AG04450 (cell line): ENCODE measurements at regions not wholly inside any gene's neighbourhood (a gene's known extent, or its start where the extent isn't known, plus 50 kb on each side); places are given as distances from the start of the nearest gene placed in this dataset.

Source experiments
- CTCF ChIA-PET: fragments of 300-600, 350-600 bp; formaldehyde crosslinking; extraction: SDS; loops from one replicate; lab custom pipeline; 2022; ENCODE audit warnings: antibody characterized with exemption, inconsistent platforms; lab: Charles Lee
- POLR2A ChIA-PET: fragments of 350-600 bp; formaldehyde crosslinking; extraction: SDS; loops from one replicate; lab custom pipeline; 2021; ENCODE audit warnings: antibody characterized with exemption, inconsistent platforms; lab: Yijun Ruan, JAX
- DNase-seq: peaks from one replicate; pipeline ENCODE4 v3.0.0-alpha.2; 2011; ENCODE audit warnings: low read depth, low spot score
- H3K27ac ChIP-seq: one replicate; pipeline ENCODE4 v1.5.1; 2012; ENCODE audit warnings: low read depth, low read length, control low read depth
- H3K27me3 ChIP-seq: one replicate; pipeline ENCODE4 v1.6.0; 2012; ENCODE audit warnings: low read length; ENCODE audit not compliant: control insufficient read depth, insufficient read depth
- H3K4me3 ChIP-seq: 2 replicates; pipeline ENCODE4 v1.5.1; 2011; ENCODE audit warnings: mild to moderate bottlenecking, low read depth, low read length, control low read depth
- H3K9me3 ChIP-seq: 2 replicates; pipeline ENCODE4 v1.5.1; 2012; ENCODE audit warnings: low read length; ENCODE audit not compliant: control insufficient read depth, insufficient read depth
- CTCF ChIP-seq: IDR thresholded peaks from 2 replicates; pipeline ENCODE4 v1.5.1; 2011; ENCODE audit warnings: low read depth, low read length, control low read depth, inconsistent platforms

- POLR2A ChIA-PET = no interaction called here
These were observed 160.7 kb downstream of the RFC3 start for GRCh38 chr13:33978653-33979052.

GRCh38 chr13:33992881-33993336 is 175.0 kb downstream of the RFC3 start:
- no peaks in the 10 kb centered on the region for H3K27me3 ChIP-seq
- no peak overlapping the region for H3K27ac ChIP-seq
- ChIA-PET POLR2A (no interaction called here), CTCF (no interaction called here)
- no peak overlapping the region for H3K4me3 ChIP-seq
- no peaks in the 10 kb centered on the region for H3K9me3 ChIP-seq
- no peak for TF ChIP-seq CTCF
- DNase-seq = no peak

More at GRCh38 chr13:33978653-33979052, 160.7 kb downstream of the RFC3 start:
- TF ChIP-seq CTCF = no peak
- H3K9me3 ChIP-seq = no peaks in the 10 kb centered on the region
- H3K27ac ChIP-seq = no peak overlapping the region
- DNase-seq = no peak
- no peak overlapping the region for H3K4me3 ChIP-seq
- CTCF ChIA-PET = no interaction called here
- H3K27me3 ChIP-seq = no peaks in the 10 kb centered on the region

GRCh38 chr13:33994198-33994597 is 176.2 kb downstream of the RFC3 start:
- H3K27me3 ChIP-seq = no peaks in the 10 kb centered on the region
- no peak overlapping the region for H3K27ac ChIP-seq
- no peak overlapping the region for H3K4me3 ChIP-seq
- POLR2A ChIA-PET = no interaction called here
- no peak for TF ChIP-seq CTCF
- DNase-seq = no peak
- CTCF ChIA-PET = no interaction called here
- H3K9me3 ChIP-seq = no peaks in the 10 kb centered on the region

DNA sequence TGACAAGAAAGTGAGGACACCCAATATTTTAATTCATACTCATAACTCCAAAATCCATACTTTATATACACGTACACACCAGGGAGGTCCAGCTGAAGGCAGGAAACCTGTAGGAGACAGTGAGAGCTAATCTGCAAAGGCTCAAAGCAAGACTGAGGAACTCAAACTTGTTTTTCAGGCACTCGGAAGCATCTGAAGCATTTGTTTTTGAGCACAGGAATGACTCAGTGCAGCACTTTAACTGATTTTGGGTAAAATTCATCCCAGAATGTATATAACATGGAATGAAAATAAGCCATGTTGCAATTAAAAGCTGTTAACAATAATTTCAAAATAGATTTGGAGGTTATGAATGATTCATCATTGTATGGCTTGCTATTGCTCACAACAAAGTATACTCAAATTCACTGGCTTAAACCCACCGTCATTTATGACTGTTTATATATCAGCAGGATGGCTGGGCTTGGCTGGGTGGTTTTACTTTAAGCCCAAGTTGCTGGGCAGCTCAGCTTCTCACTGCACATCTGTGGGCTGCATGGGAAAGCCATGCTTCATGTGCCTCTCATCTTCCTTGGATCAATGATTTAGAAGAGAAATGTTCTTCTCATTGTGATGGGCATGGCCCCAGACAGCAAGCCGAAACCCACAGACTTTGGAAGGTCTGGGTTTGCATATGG is 177.0 kb downstream of the RFC3 start:
- POLR2A ChIA-PET = no interaction called here
- DNase-seq = no peak
- CTCF ChIA-PET = no interaction called here
- Histone ChIP-seq H3K4me3 (no peak overlapping the region), H3K9me3 (no peaks in the 10 kb centered on the region), H3K27me3 (no peaks in the 10 kb centered on the region), H3K27ac (no peak overlapping the region)
- no peak for TF ChIP-seq CTCF

DNA sequence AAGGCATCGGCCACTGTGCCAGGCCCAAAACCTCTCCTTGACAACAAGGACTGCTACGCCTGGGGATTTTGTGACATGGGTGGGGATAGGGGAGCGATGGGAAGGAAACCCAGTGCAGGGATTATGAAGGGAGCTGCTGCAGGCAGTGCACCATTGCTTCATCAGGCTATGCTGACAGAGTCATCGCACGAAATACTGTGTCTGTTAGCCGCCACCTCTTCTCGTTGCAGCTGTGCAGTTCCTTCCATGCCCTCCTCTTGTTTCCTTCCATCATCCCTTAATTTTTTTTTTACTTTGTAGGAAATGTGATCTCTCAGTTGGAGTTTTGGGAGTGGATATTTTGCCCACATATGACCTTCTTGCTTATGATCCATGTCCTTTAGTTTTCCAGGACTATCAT is 178.7 kb downstream of the RFC3 start:
- POLR2A ChIA-PET = no interaction called here
- Histone ChIP-seq H3K4me3 (no peak overlapping the region), H3K9me3 (no peaks in the 10 kb centered on the region), H3K27ac (no peak overlapping the region), H3K27me3 (no peaks in the 10 kb centered on the region)
- no peak for DNase-seq
- CTCF ChIA-PET = no interaction called here
- no peak for TF ChIP-seq CTCF
